MCF 10A (cell line): ENCODE measurements at regions not wholly inside any gene's neighbourhood (a gene's known extent, or its start where the extent isn't known, plus 50 kb on each side); places are given as distances from the start of the nearest gene placed in this dataset.

Experiments used
- BruUV-seq: library from RNA; stranded (reverse); fragments of 400-500 nt; replicated peaks from 2 replicates; lab custom pipeline; 2021; lab: Mats Ljungman, UMichigan
- CTCF ChIA-PET: fragments of 300-600 bp; sonication (Branson Sonifier 250); formaldehyde crosslinking; extraction: SDS; loops from one replicate; lab custom pipeline; 2021; ENCODE audit warnings: antibody characterized with exemption, inconsistent platforms; lab: Yijun Ruan, JAX
- POLR2A ChIA-PET: fragments of 300-600, 350-650 bp; sonication (Branson Sonifier 250); formaldehyde crosslinking; extraction: SDS; loops from one replicate; lab custom pipeline; 2020; ENCODE audit warnings: antibody characterized with exemption, inconsistent platforms; lab: Yijun Ruan, JAX
- DNase-seq: peaks from one replicate; pipeline ENCODE4 v3.0.0-alpha.2; 2018; ENCODE audit not compliant: unreplicated experiment
- H3K27ac Mint-ChIP-seq: one replicate; pipeline ENCODE4 v1.8.0; 2022; ENCODE audit warnings: mild to moderate bottlenecking, low read depth, mixed read lengths; ENCODE audit not compliant: unreplicated experiment
- H3K27me3 Mint-ChIP-seq: one replicate; pipeline ENCODE4 v1.8.0; 2022; ENCODE audit warnings: mixed read lengths; ENCODE audit not compliant: insufficient read depth, unreplicated experiment
- H3K36me3 Mint-ChIP-seq: one replicate; pipeline ENCODE4 v1.8.0; 2022; ENCODE audit warnings: mild to moderate bottlenecking, moderate library complexity, mixed read lengths; ENCODE audit not compliant: insufficient read depth, unreplicated experiment
- H3K4me1 Mint-ChIP-seq: one replicate; pipeline ENCODE4 v1.8.0; 2022; ENCODE audit warnings: mixed read lengths; ENCODE audit not compliant: insufficient read depth, unreplicated experiment
- H3K4me3 Mint-ChIP-seq: one replicate; pipeline ENCODE4 v1.8.0; 2022; ENCODE audit warnings: mild to moderate bottlenecking, moderate library complexity, mixed read lengths; ENCODE audit not compliant: unreplicated experiment
- H3K9me3 Mint-ChIP-seq: one replicate; pipeline ENCODE4 v1.8.0; 2022; ENCODE audit warnings: mixed read lengths; ENCODE audit not compliant: unreplicated experiment
- CTCF ChIP-seq: fragments of 200-600 bp; IDR thresholded peaks from one replicate; pipeline ENCODE4 v1.8.0; 2022; ENCODE audit warnings: antibody characterized with exemption, mild to moderate bottlenecking; ENCODE audit not compliant: unreplicated experiment
- intact Hi-C: fragments of 100-400 bp; cut with micrococcal nuclease; formaldehyde crosslinking; loops from 2 replicates; pipeline ENCODE4 v1.14.1; 2022

GRCh38 chr14:80271389-80271788 lies 60.1 kb upstream of the DIO2 start:
- H3K27me3 Mint-ChIP-seq, result no peaks in the 10 kb centered on the region
- H3K4me3 Mint-ChIP-seq, result no peak overlapping the region
- no peak overlapping the region for H3K27ac Mint-ChIP-seq
- no peak for DNase-seq
- H3K36me3 Mint-ChIP-seq, result no peaks in the 10 kb centered on the region
- CTCF ChIA-PET, result interaction anchor here (0.6 to 0.8 kb wide), 2 partner anchors 54 to 651 kb away, joined by 3 to 4 read pairs; no protein-coding TSS in a partner anchor
- TF ChIP-seq CTCF, result no peak
- POLR2A ChIA-PET, result no interaction called here
- H3K9me3 Mint-ChIP-seq, result no peaks in the 10 kb centered on the region
- intact Hi-C loops, result no loop called here
- BruUV-seq, result no TSS peak
- H3K4me1 Mint-ChIP-seq, result peaks cover 5% of the 10 kb centered on the region

- POLR2A ChIA-PET, result interaction anchor here (0.6 to 1.0 kb wide), 2 partner anchors 34 to 1061 kb away, joined by 3 read pairs; no protein-coding TSS in a partner anchor
- no peak overlapping the region for H3K27ac Mint-ChIP-seq
- peak; percentile 59 for DNase-seq
Measured at GRCh38 chr14:80269353-80269925, 58.1 kb upstream of the DIO2 start.

GRCh38 chr14:80266930-80267329 lies 55.6 kb upstream of the DIO2 start:
- H3K27me3 Mint-ChIP-seq, result no peaks in the 10 kb centered on the region
- H3K36me3 Mint-ChIP-seq, result no peaks in the 10 kb centered on the region
- intact Hi-C loops, result no loop called here
- no TSS peak for BruUV-seq
- no peak for DNase-seq
- ChIA-PET CTCF (no interaction called here), POLR2A (interaction anchor here (0.6 to 0.7 kb wide), 2 partner anchors 28 to 42 kb away, joined by 3 read pairs; no protein-coding TSS in a partner anchor)
- no peak overlapping the region for H3K27ac Mint-ChIP-seq
- no peak for TF ChIP-seq CTCF
- no peaks in the 10 kb centered on the region for H3K9me3 Mint-ChIP-seq
- no peaks in the 10 kb centered on the region for H3K4me1 Mint-ChIP-seq
- no peak overlapping the region for H3K4me3 Mint-ChIP-seq

More at GRCh38 chr14:80269353-80269925, 58.1 kb upstream of the DIO2 start:
- no peaks in the 10 kb centered on the region for H3K27me3 Mint-ChIP-seq
- no TSS peak for BruUV-seq
- H3K9me3 Mint-ChIP-seq, result no peaks in the 10 kb centered on the region
- no peaks in the 10 kb centered on the region for H3K4me1 Mint-ChIP-seq
- no peak overlapping the region for H3K4me3 Mint-ChIP-seq
- no peaks in the 10 kb centered on the region for H3K36me3 Mint-ChIP-seq
- no peak for TF ChIP-seq CTCF
- CTCF ChIA-PET, result interaction anchor here (0.7 to 1.0 kb wide), 2 partner anchors 91 to 587 kb away, joined by 3 read pairs; no protein-coding TSS in a partner anchor
- intact Hi-C loops, result no loop called here

GRCh38 chr14:80264702-80265101 lies 53.4 kb upstream of the DIO2 start:
- TF ChIP-seq CTCF, result no peak
- POLR2A ChIA-PET, result no interaction called here
- no peaks in the 10 kb centered on the region for H3K9me3 Mint-ChIP-seq
- no peaks in the 10 kb centered on the region for H3K27me3 Mint-ChIP-seq
- no peak for DNase-seq
- BruUV-seq, result no TSS peak
- H3K4me1 Mint-ChIP-seq, result no peaks in the 10 kb centered on the region
- no peak overlapping the region for H3K27ac Mint-ChIP-seq
- no peak overlapping the region for H3K4me3 Mint-ChIP-seq
- CTCF ChIA-PET, result no interaction called here
- intact Hi-C loops, result no loop called here
- H3K36me3 Mint-ChIP-seq, result no peaks in the 10 kb centered on the region
